PFSK-1 (cell line): ENCODE measurements at regions not wholly inside any gene's neighbourhood (a gene's known extent, or its start where the extent isn't known, plus 50 kb on each side); places are given as distances from the start of the nearest gene placed in this dataset.

ENCODE experiments used
- POLR2AphosphoS5 ChIP-seq: IDR thresholded peaks from 2 replicates; pipeline ENCODE4 v1.6.1; 2012; ENCODE audit warnings: low read depth, mild to moderate bottlenecking, control low read depth, low read length, moderate library complexity
- SIN3A ChIP-seq: IDR thresholded peaks from 2 replicates; pipeline ENCODE4 v1.6.1; 2012; ENCODE audit warnings: mild to moderate bottlenecking, low read length, moderate library complexity, borderline replicate concordance; ENCODE audit not compliant: insufficient read depth
- TAF1 ChIP-seq: IDR thresholded peaks from 2 replicates; pipeline ENCODE4 v1.6.1; 2012; ENCODE audit warnings: low read length, control low read depth, borderline replicate concordance; ENCODE audit not compliant: insufficient read depth
- TF ChIP-seq, protein P1 (sequence below), 2 experiments: IDR thresholded peaks; 2 replicates each; pipeline versions ENCODE4 v1.6.1 to v1.8.0; 2011 to 2012; ENCODE audit warnings: low read depth in 2 of 2, low read length in 2 of 2, control low read depth in 1 of 2, inconsistent platforms in 1 of 2, mild to moderate bottlenecking in 1 of 2, moderate library complexity in 1 of 2; ENCODE audit not compliant: insufficient read depth in 1 of 2

DNA sequence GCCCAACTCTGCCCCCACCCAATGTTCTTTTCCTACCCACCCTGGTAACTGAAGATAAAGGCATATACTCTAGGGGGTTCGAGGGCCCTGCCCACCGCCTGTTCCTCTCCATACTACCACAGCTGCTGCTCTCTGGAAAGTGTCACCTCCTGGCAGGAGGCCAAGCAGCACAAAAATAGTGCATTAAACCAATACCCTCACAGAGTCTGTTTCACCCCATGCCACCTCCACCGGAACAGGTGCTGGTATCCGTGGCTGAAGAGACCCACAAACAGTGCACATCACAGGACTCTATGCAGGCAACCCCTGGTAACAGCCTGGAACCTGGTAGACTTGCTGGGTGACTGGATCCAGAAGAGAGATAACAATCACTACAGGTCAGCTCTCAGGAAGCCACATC is 85.1 kb upstream of the CTSO start:
- TF ChIP-seq, protein P1, sequence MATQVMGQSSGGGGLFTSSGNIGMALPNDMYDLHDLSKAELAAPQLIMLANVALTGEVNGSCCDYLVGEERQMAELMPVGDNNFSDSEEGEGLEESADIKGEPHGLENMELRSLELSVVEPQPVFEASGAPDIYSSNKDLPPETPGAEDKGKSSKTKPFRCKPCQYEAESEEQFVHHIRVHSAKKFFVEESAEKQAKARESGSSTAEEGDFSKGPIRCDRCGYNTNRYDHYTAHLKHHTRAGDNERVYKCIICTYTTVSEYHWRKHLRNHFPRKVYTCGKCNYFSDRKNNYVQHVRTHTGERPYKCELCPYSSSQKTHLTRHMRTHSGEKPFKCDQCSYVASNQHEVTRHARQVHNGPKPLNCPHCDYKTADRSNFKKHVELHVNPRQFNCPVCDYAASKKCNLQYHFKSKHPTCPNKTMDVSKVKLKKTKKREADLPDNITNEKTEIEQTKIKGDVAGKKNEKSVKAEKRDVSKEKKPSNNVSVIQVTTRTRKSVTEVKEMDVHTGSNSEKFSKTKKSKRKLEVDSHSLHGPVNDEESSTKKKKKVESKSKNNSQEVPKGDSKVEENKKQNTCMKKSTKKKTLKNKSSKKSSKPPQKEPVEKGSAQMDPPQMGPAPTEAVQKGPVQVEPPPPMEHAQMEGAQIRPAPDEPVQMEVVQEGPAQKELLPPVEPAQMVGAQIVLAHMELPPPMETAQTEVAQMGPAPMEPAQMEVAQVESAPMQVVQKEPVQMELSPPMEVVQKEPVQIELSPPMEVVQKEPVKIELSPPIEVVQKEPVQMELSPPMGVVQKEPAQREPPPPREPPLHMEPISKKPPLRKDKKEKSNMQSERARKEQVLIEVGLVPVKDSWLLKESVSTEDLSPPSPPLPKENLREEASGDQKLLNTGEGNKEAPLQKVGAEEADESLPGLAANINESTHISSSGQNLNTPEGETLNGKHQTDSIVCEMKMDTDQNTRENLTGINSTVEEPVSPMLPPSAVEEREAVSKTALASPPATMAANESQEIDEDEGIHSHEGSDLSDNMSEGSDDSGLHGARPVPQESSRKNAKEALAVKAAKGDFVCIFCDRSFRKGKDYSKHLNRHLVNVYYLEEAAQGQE (IDR thresholded peaks at IDR 0.05; ENCODE audit: insufficient read depth in 1 of 2, low read depth in 2 of 2, low read length in 2 of 2) = no peak
- no peak for TF ChIP-seq POLR2AphosphoS5
- no peak for TF ChIP-seq TAF1
- TF ChIP-seq SIN3A = no peak
